B cell (primary cell): ENCODE measurements at regions not wholly inside any gene's neighbourhood (a gene's known extent, or its start where the extent isn't known, plus 50 kb on each side); places are given as distances from the start of the nearest gene placed in this dataset.

Source experiments
- ATAC-seq: fragments of 200-7000 bp; cut with Tn5 transposase; one replicate; pipeline ENCODE4 v1.10.0; 2021; ENCODE audit warnings: low read depth, mild to moderate bottlenecking, moderate number of reproducible peaks, moderate library complexity
- CTCF ChIA-PET: fragments of 350-600 bp; sonication (Branson Sonifier 250); formaldehyde crosslinking; loops from one replicate; lab custom pipeline; 2021; ENCODE audit warnings: antibody characterized with exemption, inconsistent platforms; lab: Charles Lee
- POLR2A ChIA-PET: fragments of 350-600 bp; sonication (Branson Sonifier 250); formaldehyde crosslinking; loops from one replicate; lab custom pipeline; 2021; ENCODE audit warnings: antibody characterized with exemption; lab: Charles Lee
- DNase-seq: peaks from one replicate; pipeline ENCODE4 v3.0.0; 2013
- H2AFZ ChIP-seq: 2 replicates; pipeline ENCODE4 v1.6.1; 2012; ENCODE audit warnings: mild to moderate bottlenecking, low read depth, low read length; ENCODE audit not compliant: insufficient read depth, poor library complexity, severe bottlenecking
- H3K27ac ChIP-seq, 2 donors: 1 replicate in 1 of 2; 2 replicates in 1 of 2; pipeline ENCODE4 v1.5.1; 2012 to 2013; ENCODE audit warnings: low read length in 2 of 2, mild to moderate bottlenecking in 2 of 2, moderate library complexity in 1 of 2
- H3K27me3 ChIP-seq, 4 experiments: fragments of 200-600 bp in 1 of 4; sonication (generic) in 1 of 4; replicated peaks in 1 of 4; 1 replicate in 2 of 4; 2 replicates in 2 of 4; pipeline versions ENCODE4 v1.6.1 to v1.7.0; 2013 to 2016; ENCODE audit warnings: low read length in 3 of 4, mild to moderate bottlenecking in 2 of 4, mixed read lengths in 1 of 4, moderate library complexity in 1 of 4; ENCODE audit not compliant: insufficient read depth in 4 of 4, control insufficient read depth in 3 of 4; ENCODE audit errors: control extremely low read depth in 1 of 4
- H3K36me3 ChIP-seq, 2 experiments: replicated peaks in 1 of 2; 1 replicate in 1 of 2; 2 replicates in 1 of 2; pipeline versions ENCODE4 v1.6.1 to v1.7.1; 2013; ENCODE audit warnings: low read length in 1 of 2; ENCODE audit not compliant: insufficient read depth in 2 of 2, control insufficient read depth in 1 of 2; ENCODE audit errors: control extremely low read depth in 1 of 2, extremely low read depth in 1 of 2
- H3K4me1 ChIP-seq, 2 donors: fragments of 200-600 bp in 1 of 2; sonication (generic) in 1 of 2; 1 replicate in 1 of 2; 2 replicates in 1 of 2; pipeline versions ENCODE4 v1.5.1 to v1.6.1; 2013 to 2017; ENCODE audit warnings: low read length in 2 of 2; ENCODE audit not compliant: control insufficient read depth in 2 of 2, insufficient read depth in 2 of 2
- H3K4me2 ChIP-seq: replicated peaks from 2 replicates; pipeline ENCODE3; 2012; ENCODE audit warnings: mild to moderate bottlenecking, low read depth, low read length; ENCODE audit not compliant: poor library complexity, severe bottlenecking
- H3K4me3 ChIP-seq, 5 experiments: fragments of 200-600 bp in 1 of 5; sonication (generic) in 1 of 5; 1 replicate in 3 of 5; 2 replicates in 2 of 5; pipeline versions ENCODE4 v1.5.1 to v1.7.0; 2011 to 2016; ENCODE audit warnings: low read length in 4 of 5, mild to moderate bottlenecking in 4 of 5, low read depth in 2 of 5, control low read depth in 1 of 5, moderate library complexity in 1 of 5; ENCODE audit not compliant: insufficient read depth in 1 of 5; ENCODE audit errors: control extremely low read depth in 1 of 5, extremely low read depth in 1 of 5
- H3K79me2 ChIP-seq: fragments of 200-600 bp; sonication (generic); one replicate; pipeline ENCODE4 v1.6.0; 2016; ENCODE audit warnings: low read length; ENCODE audit not compliant: control insufficient read depth, insufficient read depth
- H3K9ac ChIP-seq: fragments of 200-600 bp; sonication (generic); 2 replicates; pipeline ENCODE4 v1.6.1; 2017; ENCODE audit warnings: mild to moderate bottlenecking, low read length, moderate library complexity
- H3K9me3 ChIP-seq, 3 donors: one replicate each; pipeline versions ENCODE4 v1.6.1 to v1.7.1; 2013; ENCODE audit warnings: low read length in 2 of 3; ENCODE audit not compliant: control insufficient read depth in 2 of 3, insufficient read depth in 1 of 3; ENCODE audit errors: control extremely low read depth in 1 of 3
- H4K20me1 ChIP-seq: 2 replicates; pipeline ENCODE4 v1.6.0; 2012; ENCODE audit warnings: mild to moderate bottlenecking, low read length; ENCODE audit not compliant: insufficient read depth, control insufficient read depth, poor library complexity, severe bottlenecking
- H3K27ac Mint-ChIP-seq: one replicate; pipeline ENCODE4 v1.8.0; 2021; ENCODE audit warnings: mixed read lengths
- H3K27me3 Mint-ChIP-seq: one replicate; pipeline ENCODE4 v1.8.0; 2021; ENCODE audit warnings: mixed read lengths
- H3K4me1 Mint-ChIP-seq: one replicate; pipeline ENCODE4 v1.8.0; 2021; ENCODE audit warnings: mixed read lengths
- H3K4me3 Mint-ChIP-seq: one replicate; pipeline ENCODE4 v1.8.0; 2021; ENCODE audit warnings: mixed read lengths
- H3K9me3 Mint-ChIP-seq: one replicate; pipeline ENCODE4 v1.8.0; 2022; ENCODE audit warnings: mixed read lengths; ENCODE audit not compliant: insufficient read depth
- EZH2 ChIP-seq: IDR thresholded peaks from 2 replicates; pipeline ENCODE4 v1.6.1; 2012; ENCODE audit warnings: borderline replicate concordance, low read depth, mild to moderate bottlenecking, moderate library complexity, low read length; ENCODE audit not compliant: insufficient read depth, poor library complexity, severe bottlenecking
- WGBS: methylation state at CpG from one replicate; pipeline ENCODE4 v1.1.5; 2013; ENCODE audit warnings: missing lambda C conversion rate; ENCODE audit not compliant: insufficient coverage; 5-methylcytosine and 5-hydroxymethylcytosine counted together
- intact Hi-C: fragments of 100-400 bp; cut with micrococcal nuclease; formaldehyde crosslinking; loops from one replicate; pipeline ENCODE4 v1.10.0; 2022
- TF ChIP-seq, protein P1 (sequence below): fragments of 200-600 bp; IDR thresholded peaks from one replicate; pipeline ENCODE4 v1.8.0; 2022; ENCODE audit warnings: antibody characterized with exemption, mild to moderate bottlenecking

DNA sequence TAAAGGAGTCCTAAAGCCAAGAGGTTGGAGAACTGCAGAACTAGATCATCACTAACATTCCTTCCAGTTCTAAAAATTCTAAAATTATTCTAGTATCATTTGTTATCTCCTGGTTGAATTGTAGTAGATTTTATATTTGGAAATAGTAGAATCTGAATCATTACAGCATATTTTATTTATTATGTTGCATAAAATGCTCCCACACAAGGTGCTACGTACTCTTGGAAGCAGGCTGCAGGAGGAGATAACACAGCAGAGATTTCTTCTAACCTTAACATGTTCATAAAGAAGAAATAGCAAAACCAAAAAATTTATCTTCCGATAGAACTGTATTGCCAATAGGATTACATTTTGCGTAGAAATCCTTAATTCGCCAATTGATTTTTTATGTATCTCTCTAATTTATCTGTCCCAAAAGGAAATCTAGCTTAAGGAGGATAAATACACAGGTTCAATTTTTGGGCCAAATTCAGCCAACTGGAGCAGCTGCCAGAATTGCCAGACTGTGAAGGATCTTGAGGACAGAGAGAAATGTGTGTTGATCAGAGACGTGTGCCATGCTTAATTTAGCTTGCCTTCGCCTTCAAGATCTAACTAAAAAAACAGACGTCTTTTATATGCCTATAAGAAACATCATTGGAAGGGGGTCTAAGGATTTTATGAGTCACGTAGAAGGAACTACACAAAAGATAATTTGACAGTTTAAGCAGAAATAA is 134.4 kb upstream of the MITF start:
- no peaks in the 10 kb centered on the region for H4K20me1 ChIP-seq
- H3K9me3 ChIP-seq: peaks cover 0 to 2% (median 0%) of the 10 kb centered on the region in 3 donors
- intact Hi-C loops: no loop called here
- no peak overlapping the region for H3K27ac ChIP-seq
- H3K27ac Mint-ChIP-seq: no peak overlapping the region
- no peaks in the 10 kb centered on the region for H3K27me3 ChIP-seq
- no peaks in the 10 kb centered on the region for H3K79me2 ChIP-seq
- H3K27me3 Mint-ChIP-seq: no peaks in the 10 kb centered on the region
- H3K4me1 ChIP-seq: no peaks in the 10 kb centered on the region
- no peaks in the 10 kb centered on the region for H3K36me3 ChIP-seq
- no peak overlapping the region for H3K4me2 ChIP-seq
- no peaks in the 10 kb centered on the region for H3K4me1 Mint-ChIP-seq
- TF ChIP-seq EZH2: no peak
- TF ChIP-seq, protein P1, sequence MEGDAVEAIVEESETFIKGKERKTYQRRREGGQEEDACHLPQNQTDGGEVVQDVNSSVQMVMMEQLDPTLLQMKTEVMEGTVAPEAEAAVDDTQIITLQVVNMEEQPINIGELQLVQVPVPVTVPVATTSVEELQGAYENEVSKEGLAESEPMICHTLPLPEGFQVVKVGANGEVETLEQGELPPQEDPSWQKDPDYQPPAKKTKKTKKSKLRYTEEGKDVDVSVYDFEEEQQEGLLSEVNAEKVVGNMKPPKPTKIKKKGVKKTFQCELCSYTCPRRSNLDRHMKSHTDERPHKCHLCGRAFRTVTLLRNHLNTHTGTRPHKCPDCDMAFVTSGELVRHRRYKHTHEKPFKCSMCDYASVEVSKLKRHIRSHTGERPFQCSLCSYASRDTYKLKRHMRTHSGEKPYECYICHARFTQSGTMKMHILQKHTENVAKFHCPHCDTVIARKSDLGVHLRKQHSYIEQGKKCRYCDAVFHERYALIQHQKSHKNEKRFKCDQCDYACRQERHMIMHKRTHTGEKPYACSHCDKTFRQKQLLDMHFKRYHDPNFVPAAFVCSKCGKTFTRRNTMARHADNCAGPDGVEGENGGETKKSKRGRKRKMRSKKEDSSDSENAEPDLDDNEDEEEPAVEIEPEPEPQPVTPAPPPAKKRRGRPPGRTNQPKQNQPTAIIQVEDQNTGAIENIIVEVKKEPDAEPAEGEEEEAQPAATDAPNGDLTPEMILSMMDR: no peak
- no peak overlapping the region for H3K4me3 ChIP-seq
- H2AFZ ChIP-seq: no peak overlapping the region
- peaks cover 5% of the 10 kb centered on the region for H3K9me3 Mint-ChIP-seq
- 100% methylated on average over 1 of the region's 8 CpGs for WGBS
- ChIA-PET POLR2A (no interaction called here), CTCF (no interaction called here)
- DNase-seq: no peak
- no peak overlapping the region for H3K9ac ChIP-seq
- no peak overlapping the region for H3K4me3 Mint-ChIP-seq
- no peak for ATAC-seq

DNA sequence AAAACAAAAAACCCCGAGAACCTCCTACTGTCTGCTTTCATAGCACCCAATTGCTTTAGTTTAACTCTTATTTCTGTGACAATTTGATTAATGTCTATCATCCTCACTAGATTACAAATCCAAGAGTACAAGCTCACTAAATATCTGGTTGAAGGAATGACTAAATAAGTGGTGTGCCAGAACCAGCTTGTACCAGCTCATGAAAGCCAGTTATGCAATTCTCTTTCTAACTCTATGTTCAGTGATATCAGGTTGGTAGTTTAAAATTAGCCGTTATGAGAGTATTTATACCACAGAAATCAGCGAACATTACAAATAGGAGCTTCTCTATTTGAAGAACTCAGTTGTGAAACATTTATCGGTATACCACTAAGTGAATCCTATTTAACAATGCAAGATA is 137.2 kb upstream of the MITF start:
- ATAC-seq: no peak
- TF ChIP-seq EZH2: no peak
- TF ChIP-seq, protein P1: no peak
- Histone ChIP-seq H3K9me3 (peaks cover 0 to 2% (median 0%) of the 10 kb centered on the region in 3 donors), H3K4me3 (no peak overlapping the region), H3K4me2 (no peak overlapping the region), H3K36me3 (no peaks in the 10 kb centered on the region), H3K79me2 (no peaks in the 10 kb centered on the region), H3K27ac (no peak overlapping the region), H3K9ac (no peak overlapping the region), H3K27me3 (no peaks in the 10 kb centered on the region), H4K20me1 (no peaks in the 10 kb centered on the region), H3K4me1 (no peaks in the 10 kb centered on the region), H2AFZ (no peak overlapping the region)
- no peaks in the 10 kb centered on the region for H3K4me1 Mint-ChIP-seq
- H3K4me3 Mint-ChIP-seq: no peak overlapping the region
- peaks cover 5% of the 10 kb centered on the region for H3K9me3 Mint-ChIP-seq
- no peak overlapping the region for H3K27ac Mint-ChIP-seq
- DNase-seq: no peak
- WGBS: no CpG with 5 or more reads among the region's 4 CpGs
- no peaks in the 10 kb centered on the region for H3K27me3 Mint-ChIP-seq
- POLR2A ChIA-PET: no interaction called here
- CTCF ChIA-PET: no interaction called here
- intact Hi-C loops: no loop called here
